Sigmoid colon (tissue), 6 donors: ENCODE measurements at regions not wholly inside any gene's neighbourhood (a gene's known extent, or its start where the extent isn't known, plus 50 kb on each side); places are given as distances from the start of the nearest gene placed in this dataset.

Source experiments
- DNase-seq: peaks from one replicate; pipeline ENCODE4 v3.0.0-alpha.2; 2019
- H3K27ac ChIP-seq, 4 donors: fragments of 200-600 bp; sonication (generic); one replicate each; pipeline ENCODE4 v1.5.1; 2016 to 2019; ENCODE audit warnings: mild to moderate bottlenecking in 1 of 4
- H3K27me3 ChIP-seq, 3 donors: fragments of 200-600 bp; sonication (generic); one replicate each; pipeline ENCODE4 v1.5.1; 2019; ENCODE audit warnings: mild to moderate bottlenecking in 1 of 3
- H3K36me3 ChIP-seq, 4 donors: fragments of 200-600 bp; sonication (generic); one replicate each; pipeline ENCODE4 v1.5.1; 2016 to 2019
- H3K4me1 ChIP-seq, 4 donors: fragments of 200-600 bp; sonication (generic); one replicate each; pipeline ENCODE4 v1.5.1; 2017 to 2019
- H3K4me3 ChIP-seq, 4 donors: fragments of 200-600 bp; sonication (generic); one replicate each; pipeline ENCODE4 v1.5.1; 2017 to 2019; ENCODE audit warnings: mild to moderate bottlenecking in 2 of 4, moderate library complexity in 1 of 4
- H3K9me3 ChIP-seq, 4 donors: fragments of 200-600 bp in 3 of 4; sonication (generic) in 3 of 4; one replicate each; pipeline versions ENCODE4 v1.5.1 to v1.6.1; 2013 to 2019
- EP300 ChIP-seq, 4 donors: sonication (generic); formaldehyde crosslinking; IDR thresholded peaks; one replicate each; pipeline ENCODE4 v1.6.1; 2017; ENCODE audit warnings: antibody characterized with exemption in 4 of 4
- POLR2A ChIP-seq, 2 donors: fragments of 450-650 bp; IDR thresholded peaks; one replicate each; pipeline ENCODE4 v1.6.1; 2016; ENCODE audit warnings: antibody characterized with exemption in 2 of 2, mild to moderate bottlenecking in 2 of 2, moderate library complexity in 2 of 2
- POLR2AphosphoS5 ChIP-seq, 4 donors: sonication (generic); formaldehyde crosslinking; IDR thresholded peaks; one replicate each; pipeline ENCODE4 v1.6.1; 2017; ENCODE audit warnings: antibody characterized with exemption in 4 of 4
- WGBS, 2 donors: extraction: QIAGEN DNeasy Blood & Tissue Kit; methylation state at CpG; one replicate each; pipeline ENCODE4 v1.1.7; 2013; 5-methylcytosine and 5-hydroxymethylcytosine counted together
- intact Hi-C: fragments of 100-400 bp; cut with DNase I; formaldehyde crosslinking; loops from one replicate; pipeline ENCODE4 v1.15.1; 2023
- TF ChIP-seq, protein P1 (sequence below), 4 experiments: fragments of 450-650 bp in 3 of 4; fragments of 200-600 bp in 1 of 4; IDR thresholded peaks; one replicate each; pipeline ENCODE4 v1.5.1; 2016 to 2019; ENCODE audit warnings: antibody characterized with exemption in 4 of 4, mild to moderate bottlenecking in 3 of 4, moderate library complexity in 2 of 4
- donor health status: healthy with polysubstance abuse.
- donor health status: healthy.

DNA sequence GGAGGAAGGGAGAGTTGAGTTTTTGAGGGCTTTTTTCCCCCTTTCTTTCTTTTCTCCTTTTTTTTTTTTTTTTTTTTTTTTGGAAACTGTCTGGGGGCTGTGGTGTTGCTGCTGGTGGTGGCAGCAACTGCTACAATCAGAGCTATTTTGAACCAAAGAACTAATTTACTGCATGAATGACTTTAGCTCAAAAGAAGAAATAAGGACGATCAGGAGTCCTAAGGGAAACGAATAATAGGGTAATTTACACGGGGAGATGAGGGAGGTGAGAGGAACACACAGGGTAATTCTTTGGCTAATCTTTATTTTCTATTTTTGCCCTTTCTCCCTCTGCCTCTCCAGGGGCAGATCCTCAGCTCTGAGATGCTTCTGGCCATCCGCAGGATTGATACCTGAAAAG is 119.8 kb downstream of the TMEM132E start:
- 57 to 70% methylated on average over 4 of the region's 4 CpGs for WGBS, 2 donors
- intact Hi-C loops, result no loop called here

DNA sequence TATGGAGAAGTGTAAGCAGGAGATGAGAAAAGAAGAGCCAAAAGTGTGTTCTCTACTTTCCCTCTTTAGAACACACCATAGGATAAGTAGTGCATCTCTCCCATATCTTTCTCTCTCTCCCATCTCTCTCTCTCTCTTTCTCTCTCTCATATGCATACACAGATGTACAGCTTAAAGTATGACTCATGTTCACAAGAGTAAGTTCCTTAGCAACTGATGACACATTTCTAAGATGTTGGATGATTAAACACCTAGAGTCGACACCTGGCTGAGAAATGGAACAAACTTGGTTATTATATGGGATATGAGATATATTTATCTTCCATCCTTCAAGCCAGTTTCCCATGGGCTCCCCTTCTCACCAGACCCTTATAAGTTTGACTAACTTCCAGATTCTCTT is 113.5 kb downstream of the TMEM132E start:
- no peaks in the 10 kb centered on the region for H3K9me3 ChIP-seq
- DNase-seq, result no peak
- H3K36me3 ChIP-seq, result no peaks in the 10 kb centered on the region
- TF ChIP-seq POLR2A (IDR thresholded peaks at IDR 0.05) (no peak), EP300 (IDR thresholded peaks at IDR 0.05) (no peak)
- TF ChIP-seq, protein P1, sequence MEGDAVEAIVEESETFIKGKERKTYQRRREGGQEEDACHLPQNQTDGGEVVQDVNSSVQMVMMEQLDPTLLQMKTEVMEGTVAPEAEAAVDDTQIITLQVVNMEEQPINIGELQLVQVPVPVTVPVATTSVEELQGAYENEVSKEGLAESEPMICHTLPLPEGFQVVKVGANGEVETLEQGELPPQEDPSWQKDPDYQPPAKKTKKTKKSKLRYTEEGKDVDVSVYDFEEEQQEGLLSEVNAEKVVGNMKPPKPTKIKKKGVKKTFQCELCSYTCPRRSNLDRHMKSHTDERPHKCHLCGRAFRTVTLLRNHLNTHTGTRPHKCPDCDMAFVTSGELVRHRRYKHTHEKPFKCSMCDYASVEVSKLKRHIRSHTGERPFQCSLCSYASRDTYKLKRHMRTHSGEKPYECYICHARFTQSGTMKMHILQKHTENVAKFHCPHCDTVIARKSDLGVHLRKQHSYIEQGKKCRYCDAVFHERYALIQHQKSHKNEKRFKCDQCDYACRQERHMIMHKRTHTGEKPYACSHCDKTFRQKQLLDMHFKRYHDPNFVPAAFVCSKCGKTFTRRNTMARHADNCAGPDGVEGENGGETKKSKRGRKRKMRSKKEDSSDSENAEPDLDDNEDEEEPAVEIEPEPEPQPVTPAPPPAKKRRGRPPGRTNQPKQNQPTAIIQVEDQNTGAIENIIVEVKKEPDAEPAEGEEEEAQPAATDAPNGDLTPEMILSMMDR (IDR thresholded peaks at IDR 0.05), result no peak
- 29 to 57% methylated on average over 1 of the region's 1 CpG for WGBS, 2 donors
- no peak overlapping the region for H3K4me3 ChIP-seq
- intact Hi-C loops, result no loop called here
- H3K27me3 ChIP-seq, result no peaks in the 10 kb centered on the region
- no peak overlapping the region for H3K27ac ChIP-seq
- H3K4me1 ChIP-seq, result no peaks in the 10 kb centered on the region

More for the DNA sequence above, 119.8 kb downstream of the TMEM132E start:
- Histone ChIP-seq H3K9me3 (no peaks in the 10 kb centered on the region), H3K27me3 (peaks cover 0 to 15% (median 0%) of the 10 kb centered on the region in 3 donors), H3K27ac (no peak overlapping the region), H3K36me3 (no peaks in the 10 kb centered on the region), H3K4me1 (no peaks in the 10 kb centered on the region), H3K4me3 (no peak overlapping the region)
- TF ChIP-seq EP300 (IDR thresholded peaks at IDR 0.05) (no peak), POLR2AphosphoS5 (IDR thresholded peaks at IDR 0.05) (no peak), POLR2A (IDR thresholded peaks at IDR 0.05) (no peak)
- TF ChIP-seq, protein P1 (IDR thresholded peaks at IDR 0.05), result no peak
- DNase-seq, result no peak
